PFSK-1 (cell line): ENCODE measurements at regions not wholly inside any gene's neighbourhood (a gene's known extent, or its start where the extent isn't known, plus 50 kb on each side); places are given as distances from the start of the nearest gene placed in this dataset.

Experiments
- POLR2AphosphoS5 ChIP-seq: IDR thresholded peaks from 2 replicates; pipeline ENCODE4 v1.6.1; 2012; ENCODE audit warnings: low read depth, mild to moderate bottlenecking, control low read depth, low read length, moderate library complexity
- TF ChIP-seq, protein P1 (sequence below), 2 experiments: IDR thresholded peaks; 2 replicates each; pipeline versions ENCODE4 v1.6.1 to v1.8.0; 2011 to 2012; ENCODE audit warnings: low read depth in 2 of 2, low read length in 2 of 2, control low read depth in 1 of 2, inconsistent platforms in 1 of 2, mild to moderate bottlenecking in 1 of 2, moderate library complexity in 1 of 2; ENCODE audit not compliant: insufficient read depth in 1 of 2

DNA sequence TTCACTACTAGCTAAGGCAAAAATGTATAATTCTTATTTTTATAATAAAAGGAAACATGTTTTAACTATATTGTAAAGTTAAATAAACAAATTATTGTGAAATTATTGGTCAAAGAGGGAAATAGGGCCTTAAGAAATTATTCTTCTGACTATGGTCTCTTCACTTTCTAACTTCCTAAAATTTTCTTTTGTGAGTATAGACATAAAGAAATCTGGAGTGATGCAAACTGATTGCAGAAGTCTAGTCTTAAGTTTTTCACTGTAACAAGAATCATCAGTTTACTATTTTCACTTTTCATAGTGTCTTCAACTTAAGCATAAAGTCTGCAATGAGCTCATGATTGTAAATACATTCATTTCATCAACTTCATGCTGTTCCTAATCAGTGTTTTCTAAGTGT, 525.4 kb downstream of the TFEC start:
- TF ChIP-seq, protein P1, sequence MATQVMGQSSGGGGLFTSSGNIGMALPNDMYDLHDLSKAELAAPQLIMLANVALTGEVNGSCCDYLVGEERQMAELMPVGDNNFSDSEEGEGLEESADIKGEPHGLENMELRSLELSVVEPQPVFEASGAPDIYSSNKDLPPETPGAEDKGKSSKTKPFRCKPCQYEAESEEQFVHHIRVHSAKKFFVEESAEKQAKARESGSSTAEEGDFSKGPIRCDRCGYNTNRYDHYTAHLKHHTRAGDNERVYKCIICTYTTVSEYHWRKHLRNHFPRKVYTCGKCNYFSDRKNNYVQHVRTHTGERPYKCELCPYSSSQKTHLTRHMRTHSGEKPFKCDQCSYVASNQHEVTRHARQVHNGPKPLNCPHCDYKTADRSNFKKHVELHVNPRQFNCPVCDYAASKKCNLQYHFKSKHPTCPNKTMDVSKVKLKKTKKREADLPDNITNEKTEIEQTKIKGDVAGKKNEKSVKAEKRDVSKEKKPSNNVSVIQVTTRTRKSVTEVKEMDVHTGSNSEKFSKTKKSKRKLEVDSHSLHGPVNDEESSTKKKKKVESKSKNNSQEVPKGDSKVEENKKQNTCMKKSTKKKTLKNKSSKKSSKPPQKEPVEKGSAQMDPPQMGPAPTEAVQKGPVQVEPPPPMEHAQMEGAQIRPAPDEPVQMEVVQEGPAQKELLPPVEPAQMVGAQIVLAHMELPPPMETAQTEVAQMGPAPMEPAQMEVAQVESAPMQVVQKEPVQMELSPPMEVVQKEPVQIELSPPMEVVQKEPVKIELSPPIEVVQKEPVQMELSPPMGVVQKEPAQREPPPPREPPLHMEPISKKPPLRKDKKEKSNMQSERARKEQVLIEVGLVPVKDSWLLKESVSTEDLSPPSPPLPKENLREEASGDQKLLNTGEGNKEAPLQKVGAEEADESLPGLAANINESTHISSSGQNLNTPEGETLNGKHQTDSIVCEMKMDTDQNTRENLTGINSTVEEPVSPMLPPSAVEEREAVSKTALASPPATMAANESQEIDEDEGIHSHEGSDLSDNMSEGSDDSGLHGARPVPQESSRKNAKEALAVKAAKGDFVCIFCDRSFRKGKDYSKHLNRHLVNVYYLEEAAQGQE (IDR thresholded peaks at IDR 0.05; ENCODE audit: insufficient read depth in 1 of 2, low read depth in 2 of 2, low read length in 2 of 2), result no peak
- no peak for TF ChIP-seq POLR2AphosphoS5
